Lower leg skin (tissue), 3 donors: ENCODE measurements at regions not wholly inside any gene's neighbourhood (a gene's known extent, or its start where the extent isn't known, plus 50 kb on each side); places are given as distances from the start of the nearest gene placed in this dataset.

ENCODE experiments used
- CTCF ChIP-seq, 3 donors: fragments of 450-650 bp; IDR thresholded peaks; one replicate each; pipeline ENCODE4 v1.5.1; 2016; ENCODE audit warnings: antibody characterized with exemption in 3 of 3, mild to moderate bottlenecking in 3 of 3, moderate library complexity in 2 of 3
- POLR2A ChIP-seq, 2 donors: fragments of 450-650 bp; IDR thresholded peaks; one replicate each; pipeline ENCODE4 v1.6.1; 2016 to 2017; ENCODE audit warnings: antibody characterized with exemption in 2 of 2, mild to moderate bottlenecking in 1 of 2, moderate library complexity in 1 of 2

- no peak for TF ChIP-seq CTCF (IDR thresholded peaks at IDR 0.05)
- no peak for TF ChIP-seq POLR2A (IDR thresholded peaks at IDR 0.05)
Observed at GRCh38 chr16:5557448-5557847, 459.9 kb upstream of the EEF2KMT start.
